ENCODE measurements at regions not wholly inside any gene's neighbourhood (a gene's known extent, or its start where the extent isn't known, plus 50 kb on each side); places are given as distances from the start of the nearest gene placed in this dataset.

GRCh38 chr6:84554074-84554473, 210.3 kb downstream of the TBX18 start:
- FAIRE-seq = no peak
- Histone ChIP-seq H4K20me1 (replicated peaks; ENCODE audit: control insufficient read depth, extremely low read depth, insufficient read depth, low read length) (no peaks in the 10 kb centered on the region), H3K36me3 (ENCODE audit: control insufficient read depth in 2 of 2, extremely low read depth in 1 of 2, insufficient read depth in 2 of 2, low read length in 2 of 2) (no peaks in the 10 kb centered on the region), H3K9me1 (replicated peaks; ENCODE audit: control insufficient read depth, extremely low read depth, insufficient read depth, low read length) (no peaks in the 10 kb centered on the region), H3K9me3 (replicated peaks; ENCODE audit: control insufficient read depth, insufficient read depth, low read length) (no peaks in the 10 kb centered on the region), H3K79me2 (ENCODE audit: control insufficient read depth, insufficient read depth, low read length) (no peaks in the 10 kb centered on the region), H3K4me2 (ENCODE audit: insufficient read depth, low read length) (no peak overlapping the region), H3K4me1 (ENCODE audit: control insufficient read depth, extremely low read depth, insufficient read depth, low read length) (no peaks in the 10 kb centered on the region), H3K4me3 (replicated peaks in 1 of 3; ENCODE audit: insufficient read depth in 1 of 3, low read depth in 1 of 3, low read length in 3 of 3) (no peak overlapping the region), H3K27ac (ENCODE audit: insufficient read depth, low read depth, low read length) (no peak overlapping the region), H3K27me3 (ENCODE audit: control insufficient read depth in 2 of 2, insufficient read depth in 2 of 2, low read length in 2 of 2) (no peaks in the 10 kb centered on the region), H3K9ac (replicated peaks; ENCODE audit: extremely low read depth, insufficient read depth, low read length) (no peak overlapping the region), H2AFZ (ENCODE audit: low read depth, low read length) (no peak overlapping the region)
- no TSS peak for BruUV-seq (replicated peaks)
- intact Hi-C loops (cut with micrococcal nuclease) = no loop called here
- no peak for DNase-seq (ENCODE audit: low read depth, low spot score)
- CTCF ChIA-PET = no interaction called here
- POLR2A ChIA-PET = no interaction called here
- no peak for TF ChIP-seq EZH2 (IDR thresholded peaks at IDR 0.05; ENCODE audit: borderline replicate concordance, low read depth, low read length, severe bottlenecking)
- no peak for TF ChIP-seq POLR2AphosphoS5 (IDR thresholded peaks at IDR 0.05; ENCODE audit: insufficient read depth, low read depth, low read length)
- no peak for TF ChIP-seq JUN (IDR thresholded peaks at IDR 0.05; ENCODE audit: borderline replicate concordance, insufficient read depth, insufficient read length, low read depth)
- TF ChIP-seq FOS (IDR thresholded peaks at IDR 0.05; ENCODE audit: borderline replicate concordance, insufficient read depth, low read length) = no peak
- no peak for TF ChIP-seq POLR2A (IDR thresholded peaks at IDR 0.05; ENCODE audit: low read depth, low read length)
- no peak for TF ChIP-seq MYC (IDR thresholded peaks at IDR 0.05; ENCODE audit: low read depth, low read length)
- no peak for TF ChIP-seq CTCF (IDR thresholded peaks at IDR 0.05; ENCODE audit: extremely low read depth in 1 of 2, insufficient read depth in 1 of 2, low read depth in 1 of 2, low read length in 2 of 2)
- TF ChIP-seq, protein P1, sequence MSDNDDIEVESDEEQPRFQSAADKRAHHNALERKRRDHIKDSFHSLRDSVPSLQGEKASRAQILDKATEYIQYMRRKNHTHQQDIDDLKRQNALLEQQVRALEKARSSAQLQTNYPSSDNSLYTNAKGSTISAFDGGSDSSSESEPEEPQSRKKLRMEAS (IDR thresholded peaks at IDR 0.05; ENCODE audit: insufficient read depth, insufficient read length) = no peak
- no peak for TF ChIP-seq GATA2 (IDR thresholded peaks at IDR 0.05; ENCODE audit: insufficient read depth, insufficient read length, low read depth, low read length)
- dilution Hi-C loops (cut with MboI; ENCODE audit: extremely low pct_ligation_motif_present, low sequenced_read_pairs) = no loop called here
